ENCODE measurements at regions not wholly inside any gene's neighbourhood (a gene's known extent, or its start where the extent isn't known, plus 50 kb on each side); places are given as distances from the start of the nearest gene placed in this dataset.
A peak's percentile ranks its signal among the peaks of the same experiment; 100 is the strongest.

- Histone ChIP-seq H3K9me3 (peaks cover 0 to 14% (median 13%) of the 10 kb centered on the region in 3 donors), H3K4me3 (no peak overlapping the region), H3K4me1 (peaks cover 0 to 11% (median 6%) of the 10 kb centered on the region in 4 donors), H3K27me3 (no peaks in the 10 kb centered on the region), H3K36me3 (peaks cover 0 to 7% (median 0%) of the 10 kb centered on the region in 3 donors), H3K27ac (no peak overlapping the region)
- intact Hi-C loops (cut with DNase I; ENCODE audit: low total_unique reads), result loop anchor here (2.0 to 5.0 kb wide), 2 partner anchors 427 to 611 kb away; partner anchors contain the start of gene SIPA1L1
- no peak for TF ChIP-seq CTCF (IDR thresholded peaks at IDR 0.05)
- no peak for DNase-seq
Measured at GRCh38 chr14:71749613-71750238, 182.5 kb upstream of the RGS6 start.

- Histone ChIP-seq H3K4me1 (peaks cover 0 to 11% (median 6%) of the 10 kb centered on the region in 4 donors), H3K9me3 (peaks cover 0 to 14% (median 13%) of the 10 kb centered on the region in 3 donors), H3K4me3 (no peak overlapping the region), H3K36me3 (peaks cover 0 to 7% (median 0%) of the 10 kb centered on the region in 3 donors), H3K27me3 (no peaks in the 10 kb centered on the region), H3K27ac (no peak overlapping the region)
- TF ChIP-seq CTCF (IDR thresholded peaks at IDR 0.05), result no peak
- intact Hi-C loops (cut with DNase I; ENCODE audit: low total_unique reads), result loop anchor here (2.0 to 5.0 kb wide), 2 partner anchors 429 to 612 kb away; partner anchors contain the start of gene SIPA1L1
- DNase-seq, result no peak
Measured at GRCh38 chr14:71751264-71751663, 181.0 kb upstream of the RGS6 start.

- TF ChIP-seq CTCF (IDR thresholded peaks at IDR 0.05), result no peak
- intact Hi-C loops (cut with DNase I; ENCODE audit: low total_unique reads), result loop anchor here (5.0 kb wide), 1 partner anchor 430 kb away; the partner anchor contains the start of gene SIPA1L1
- H3K9me3 ChIP-seq, result peaks cover 0 to 14% (median 13%) of the 10 kb centered on the region in 3 donors
- H3K27ac ChIP-seq, result no peak overlapping the region
- H3K27me3 ChIP-seq, result no peaks in the 10 kb centered on the region
- no peak overlapping the region for H3K4me3 ChIP-seq
- peaks cover 0 to 7% (median 0%) of the 10 kb centered on the region in 3 donors for H3K36me3 ChIP-seq
- peaks cover 0 to 11% (median 6%) of the 10 kb centered on the region in 4 donors for H3K4me1 ChIP-seq
- DNase-seq, result no peak
Measured at GRCh38 chr14:71752111-71752738, 180.0 kb upstream of the RGS6 start.

GRCh38 chr14:71753126-71753830 is 179.0 kb upstream of the RGS6 start:
- peaks cover 0 to 4% (median 0%) of the 10 kb centered on the region in 3 donors for H3K36me3 ChIP-seq
- peak; percentile 89 to 96 for TF ChIP-seq CTCF (IDR thresholded peaks at IDR 0.05)
- intact Hi-C loops (cut with DNase I; ENCODE audit: low total_unique reads), result loop anchor here (5.0 kb wide), 1 partner anchor 431 kb away; the partner anchor contains the start of gene SIPA1L1

GRCh38 chr14:71753976-71754375 is 178.3 kb upstream of the RGS6 start:
- H3K27ac ChIP-seq, result no peak overlapping the region
- no peak for TF ChIP-seq CTCF (IDR thresholded peaks at IDR 0.05)
- intact Hi-C loops (cut with DNase I; ENCODE audit: low total_unique reads), result loop anchor here (5.0 kb wide), 1 partner anchor 432 kb away; the partner anchor contains the start of gene SIPA1L1
- no peaks in the 10 kb centered on the region for H3K36me3 ChIP-seq
- H3K4me1 ChIP-seq, result peaks cover 0 to 11% (median 6%) of the 10 kb centered on the region in 4 donors
- H3K27me3 ChIP-seq, result no peaks in the 10 kb centered on the region
- H3K9me3 ChIP-seq, result no peaks in the 10 kb centered on the region
- no peak for DNase-seq
- no peak overlapping the region for H3K4me3 ChIP-seq

More at GRCh38 chr14:71753126-71753830, 179.0 kb upstream of the RGS6 start:
- peak overlapping the region in 1 of 2 donors; percentile 29 for H3K4me3 ChIP-seq
- H3K27me3 ChIP-seq, result no peaks in the 10 kb centered on the region
- H3K4me1 ChIP-seq, result peaks cover 0 to 11% (median 6%) of the 10 kb centered on the region in 4 donors
- DNase-seq, result peak; percentile 91 to 93
- H3K9me3 ChIP-seq, result peaks cover 0 to 5% (median 4%) of the 10 kb centered on the region in 3 donors
- H3K27ac ChIP-seq, result peak overlapping the region; percentile 31 to 41

Data from tibial artery (tissue), 4 donors.